ENCODE measurements at regions not wholly inside any gene's neighbourhood (a gene's known extent, or its start where the extent isn't known, plus 50 kb on each side); places are given as distances from the start of the nearest gene placed in this dataset.

GRCh38 chr4:129543299-129543698 lies 447.3 kb downstream of the C4orf33 start:
- ChIA-PET CTCF (no interaction called here), POLR2A (no interaction called here)
- Histone ChIP-seq H3K4me2 (no peak overlapping the region), H3K9me3 (no peaks in the 10 kb centered on the region), H3K4me3 (no peak overlapping the region), H3K4me1 (no peaks in the 10 kb centered on the region), H3K27ac (no peak overlapping the region)
- FAIRE-seq (no peak), DNase-seq (ENCODE audit: low read depth in 1 of 2, low spot score in 1 of 2) (no peak), ATAC-seq (no peak)
- TF ChIP-seq ZC3H11A (IDR thresholded peaks at IDR 0.05): no peak
- no peak for TF ChIP-seq CHD2 (IDR thresholded peaks at IDR 0.05; ENCODE audit: low read length, partially characterized antibody)
- no peak for TF ChIP-seq CBX2 (IDR thresholded peaks at IDR 0.05; ENCODE audit: borderline replicate concordance, low read depth)
- TF ChIP-seq POLR2AphosphoS2 (conservative IDR thresholded peaks at IDR 0.05; ENCODE audit: low read length): no peak
- TF ChIP-seq CHD4 (IDR thresholded peaks at IDR 0.05; ENCODE audit: borderline replicate concordance): no peak
- no peak for TF ChIP-seq MAZ (IDR thresholded peaks at IDR 0.05; ENCODE audit: borderline replicate concordance, low read depth, low read length)
- no peak for TF ChIP-seq EHMT2 (IDR thresholded peaks at IDR 0.05; ENCODE audit: low read depth)
- TF ChIP-seq TFCP2L1 (CRISPR knock-in tag; IDR thresholded peaks at IDR 0.05): no peak
- TF ChIP-seq MAFK (IDR thresholded peaks at IDR 0.05; ENCODE audit: partially characterized antibody): no peak
- no peak for TF ChIP-seq CTCF (IDR thresholded peaks at IDR 0.05)
- no peak for TF ChIP-seq HES2 (IDR thresholded peaks at IDR 0.05)
- TF ChIP-seq FOXS1 (CRISPR knock-in tag; IDR thresholded peaks at IDR 0.05): no peak
- TF ChIP-seq KDM5A (IDR thresholded peaks at IDR 0.05): no peak
- no peak for TF ChIP-seq ATOH8 (CRISPR knock-in tag; IDR thresholded peaks at IDR 0.05; ENCODE audit: low read depth)

- CTCF ChIA-PET: no interaction called here
- Histone ChIP-seq H3K4me3 (no peak overlapping the region), H3K4me2 (peak overlapping the region; percentile 36), H3K4me1 (no peaks in the 10 kb centered on the region), H3K9me3 (no peaks in the 10 kb centered on the region), H3K27ac (no peak overlapping the region)
- DNase-seq (ENCODE audit: low read depth in 1 of 2, low spot score in 1 of 2): peak in 1 of 2 experiments; percentile 70
- WGBS (ENCODE audit: missing lambda C conversion rate): 16% methylated on average over 5 of the region's 5 CpGs
- FAIRE-seq: no peak
- POLR2A ChIA-PET: no interaction called here
- TF ChIP-seq POLR2A (IDR thresholded peaks at IDR 0.05; ENCODE audit: low read length) (no peak), MAFK (IDR thresholded peaks at IDR 0.05; ENCODE audit: partially characterized antibody) (peak; percentile 75), E2F6 (IDR thresholded peaks at IDR 0.05; ENCODE audit: borderline replicate concordance, low read depth) (no peak)
- peak; percentile 19 to 54; a peak in 5 of 6 replicates for ATAC-seq
These were observed 449.8 kb downstream of the C4orf33 start for GRCh38 chr4:129545599-129546278.

- Histone ChIP-seq H3K9me3 (no peaks in the 10 kb centered on the region), H3K27ac (no peak overlapping the region), H3K4me3 (no peak overlapping the region), H3K4me1 (no peaks in the 10 kb centered on the region), H3K4me2 (no peak overlapping the region; the same call in 2 of the 3 replicates)
- CTCF ChIA-PET: no interaction called here
- ATAC-seq (no peak), FAIRE-seq (no peak), DNase-seq (ENCODE audit: low read depth in 1 of 2, low spot score in 1 of 2) (no peak)
- TF ChIP-seq ZC3H11A (IDR thresholded peaks at IDR 0.05): no peak
- no peak for TF ChIP-seq CBX8 (IDR thresholded peaks at IDR 0.05)
- TF ChIP-seq CEBPB (IDR thresholded peaks at IDR 0.05): no peak
- TF ChIP-seq ESRRA (IDR thresholded peaks at IDR 0.05; ENCODE audit: borderline replicate concordance, low read length): no peak
- TF ChIP-seq KDM5A (IDR thresholded peaks at IDR 0.05): no peak
- no peak for TF ChIP-seq FOSB (CRISPR knock-in tag; IDR thresholded peaks at IDR 0.05)
- no peak for TF ChIP-seq ZSCAN20 (CRISPR knock-in tag; IDR thresholded peaks at IDR 0.05)
- TF ChIP-seq EHF (CRISPR knock-in tag; IDR thresholded peaks at IDR 0.05): no peak
- no peak for TF ChIP-seq MAX (IDR thresholded peaks at IDR 0.05)
- no peak for TF ChIP-seq SMC3 (IDR thresholded peaks at IDR 0.05)
- TF ChIP-seq RCOR1 (IDR thresholded peaks at IDR 0.05; ENCODE audit: low read depth, low read length): no peak
- TF ChIP-seq PBX3 (IDR thresholded peaks at IDR 0.05): no peak
- no peak for TF ChIP-seq MYC (IDR thresholded peaks at IDR 0.05; ENCODE audit: borderline replicate concordance, low read length)
- TF ChIP-seq POLR2AphosphoS2 (conservative IDR thresholded peaks at IDR 0.05; ENCODE audit: low read length): no peak
- no peak for TF ChIP-seq ZNF302 (CRISPR knock-in tag; IDR thresholded peaks at IDR 0.05)
- no peak for TF ChIP-seq HEYL (CRISPR knock-in tag; IDR thresholded peaks at IDR 0.05)
- TF ChIP-seq SREBF2 (IDR thresholded peaks at IDR 0.05): no peak
- TF ChIP-seq RARB (CRISPR knock-in tag; IDR thresholded peaks at IDR 0.05): no peak
- TF ChIP-seq HOXB5 (CRISPR knock-in tag; IDR thresholded peaks at IDR 0.05): no peak
- 37% methylated on average over 1 of the region's 1 CpG for WGBS (ENCODE audit: missing lambda C conversion rate)
- POLR2A ChIA-PET: no interaction called here
These were observed 450.6 kb downstream of the C4orf33 start for GRCh38 chr4:129546531-129546930.

Data from A549 (cell line).